H9 (cell line): ENCODE measurements at regions not wholly inside any gene's neighbourhood (a gene's known extent, or its start where the extent isn't known, plus 50 kb on each side); places are given as distances from the start of the nearest gene placed in this dataset.
A peak's percentile ranks its signal among the peaks of the same experiment; 100 is the strongest.

Experiments
- DNase-seq: peaks from one replicate; pipeline ENCODE4 v3.0.0-alpha.2; 2017
- H2AFZ ChIP-seq: one replicate; pipeline ENCODE4 v1.6.1; 2013; ENCODE audit warnings: mild to moderate bottlenecking, low read length, control low read depth, moderate library complexity
- H2AK5ac ChIP-seq: 2 replicates; pipeline ENCODE4 v1.6.1; 2013; ENCODE audit warnings: low read length, control low read depth, mixed read lengths; ENCODE audit not compliant: insufficient read length
- H2BK120ac ChIP-seq: one replicate; pipeline ENCODE4 v1.6.1; 2013; ENCODE audit warnings: low read depth, mild to moderate bottlenecking, low read length, control low read depth, inconsistent platforms; ENCODE audit not compliant: poor library complexity, severe bottlenecking
- H2BK12ac ChIP-seq: 2 replicates; pipeline ENCODE4 v1.6.1; 2013; ENCODE audit warnings: low read length, control low read depth, mixed read lengths, low read depth; ENCODE audit not compliant: insufficient read length
- H2BK15ac ChIP-seq: 2 replicates; pipeline ENCODE4 v1.6.1; 2013; ENCODE audit warnings: low read depth, low read length, control low read depth
- H2BK20ac ChIP-seq: one replicate; pipeline ENCODE4 v1.6.1; 2013; ENCODE audit warnings: low read depth, mild to moderate bottlenecking, low read length, control low read depth, inconsistent platforms; ENCODE audit not compliant: poor library complexity, severe bottlenecking
- H2BK5ac ChIP-seq: 2 replicates; pipeline ENCODE4 v1.6.1; 2013; ENCODE audit warnings: low read length, control low read depth, mixed read lengths; ENCODE audit not compliant: insufficient read length
- H3K14ac ChIP-seq: 2 replicates; pipeline ENCODE4 v1.6.1; 2013; ENCODE audit warnings: low read length, control low read depth; ENCODE audit not compliant: insufficient read depth
- H3K18ac ChIP-seq: 2 replicates; pipeline ENCODE4 v1.6.1; 2013; ENCODE audit warnings: low read depth, mild to moderate bottlenecking, mixed read lengths, low read length, control low read depth; ENCODE audit not compliant: insufficient read length
- H3K23ac ChIP-seq: 2 replicates; pipeline ENCODE4 v1.6.1; 2013; ENCODE audit warnings: low read length, control low read depth, mixed read lengths, low read depth; ENCODE audit not compliant: insufficient read length
- H3K23me2 ChIP-seq: 2 replicates; pipeline ENCODE4 v1.6.1; 2013; ENCODE audit warnings: low read depth, mild to moderate bottlenecking, mixed read lengths, low read length, control low read depth; ENCODE audit not compliant: insufficient read length, poor library complexity, severe bottlenecking
- H3K27ac ChIP-seq: 2 replicates; pipeline ENCODE4 v1.5.1; 2013; ENCODE audit warnings: low read length, control low read depth, mixed read lengths, low read depth; ENCODE audit not compliant: insufficient read length
- H3K27me3 ChIP-seq: 2 replicates; pipeline ENCODE4 v1.6.1; 2013; ENCODE audit warnings: low read length, control low read depth, inconsistent platforms; ENCODE audit not compliant: insufficient read depth
- H3K4ac ChIP-seq: 2 replicates; pipeline ENCODE4 v1.6.1; 2013; ENCODE audit warnings: low read depth, mild to moderate bottlenecking, control low read depth, inconsistent platforms, low read length, moderate library complexity
- H3K4me1 ChIP-seq: 2 replicates; pipeline ENCODE4 v1.6.1; 2013; ENCODE audit warnings: low read length, control low read depth, inconsistent platforms; ENCODE audit not compliant: insufficient read depth
- H3K4me2 ChIP-seq: 2 replicates; pipeline ENCODE4 v1.6.1; 2013; ENCODE audit warnings: low read length, control low read depth, mixed read lengths; ENCODE audit not compliant: insufficient read length, insufficient read depth
- H3K56ac ChIP-seq: 2 replicates; pipeline ENCODE4 v1.6.1; 2013; ENCODE audit warnings: low read depth, mild to moderate bottlenecking, mixed read lengths, low read length, control low read depth; ENCODE audit not compliant: insufficient read length
- H3K79me1 ChIP-seq: 2 replicates; pipeline ENCODE4 v1.6.1; 2013; ENCODE audit warnings: low read depth, mild to moderate bottlenecking, moderate library complexity, low read length, control low read depth, inconsistent platforms; ENCODE audit not compliant: insufficient read depth, poor library complexity, severe bottlenecking
- H3K79me2 ChIP-seq: 2 replicates; pipeline ENCODE4 v1.6.1; 2013; ENCODE audit warnings: low read length, control low read depth, inconsistent platforms; ENCODE audit not compliant: insufficient read depth
- H3K9ac ChIP-seq: 2 replicates; pipeline ENCODE4 v1.6.1; 2013; ENCODE audit warnings: low read length, control low read depth, mixed read lengths; ENCODE audit not compliant: insufficient read length; ENCODE audit errors: extremely low read depth
- H3K9me3 ChIP-seq: one replicate; pipeline ENCODE4 v1.6.1; 2013; ENCODE audit warnings: low read depth, low read length, inconsistent platforms; ENCODE audit not compliant: control insufficient read depth
- H3T11ph ChIP-seq: one replicate; pipeline ENCODE4 v1.6.1; 2013; ENCODE audit warnings: mild to moderate bottlenecking, low read length, control low read depth, inconsistent platforms
- H4K20me1 ChIP-seq: one replicate; pipeline ENCODE4 v1.6.1; 2013; ENCODE audit not compliant: control insufficient read depth, insufficient read length, insufficient read depth
- H4K5ac ChIP-seq: 2 replicates; pipeline ENCODE4 v1.6.1; 2013; ENCODE audit warnings: low read depth, mild to moderate bottlenecking, mixed read lengths, low read length, control low read depth; ENCODE audit not compliant: insufficient read length
- H4K8ac ChIP-seq: replicated peaks from 2 replicates; pipeline ENCODE4 v1.6.1; 2013; ENCODE audit warnings: low read length, control low read depth, mixed read lengths, low read depth; ENCODE audit not compliant: insufficient read length
- H4K91ac ChIP-seq: 2 replicates; pipeline ENCODE4 v1.6.1; 2013; ENCODE audit warnings: low read depth, mild to moderate bottlenecking, moderate library complexity, mixed read lengths, low read length, control low read depth; ENCODE audit not compliant: insufficient read length
- H3K27ac Mint-ChIP-seq, 3 experiments: 2 replicates in 2 of 3; 3 replicates in 1 of 3; pipeline ENCODE4 v1.8.0; 2020 to 2021; ENCODE audit warnings: mixed read lengths in 3 of 3, mild to moderate bottlenecking in 1 of 3, moderate library complexity in 1 of 3
- H3K27me3 Mint-ChIP-seq: 2 replicates; pipeline ENCODE4 v1.8.0; 2021; ENCODE audit warnings: low read depth, mild to moderate bottlenecking, moderate library complexity, mixed read lengths
- H3K36me3 Mint-ChIP-seq, 3 experiments: 2 replicates in 2 of 3; 3 replicates in 1 of 3; pipeline ENCODE4 v1.8.0; 2020 to 2021; ENCODE audit warnings: low read depth in 3 of 3, mixed read lengths in 3 of 3; ENCODE audit not compliant: insufficient read depth in 1 of 3
- H3K4me1 Mint-ChIP-seq, 2 experiments: 2 replicates each; pipeline ENCODE4 v1.8.0; 2020; ENCODE audit warnings: mixed read lengths in 2 of 2
- H3K4me3 Mint-ChIP-seq, 2 experiments: 2 replicates in 1 of 2; 3 replicates in 1 of 2; pipeline ENCODE4 v1.8.0; 2020 to 2021; ENCODE audit warnings: mild to moderate bottlenecking in 2 of 2, mixed read lengths in 2 of 2, moderate library complexity in 1 of 2
- H3K9me3 Mint-ChIP-seq, 2 experiments: 2 replicates in 1 of 2; 3 replicates in 1 of 2; pipeline ENCODE4 v1.8.0; 2020; ENCODE audit warnings: mild to moderate bottlenecking in 2 of 2, mixed read lengths in 2 of 2, moderate library complexity in 1 of 2
- CTCF ChIP-seq: fragments of 200-600 bp; sonication (generic); conservative IDR thresholded peaks from 3 replicates; pipeline ENCODE4 v1.8.0; 2021; ENCODE audit warnings: antibody characterized with exemption, mild to moderate bottlenecking
- WGBS: extraction: QIAGEN DNeasy Blood & Tissue Kit; methylation state at CpG from one replicate; pipeline ENCODE4 v1.1.7; 2013; ENCODE audit warnings: missing lambda C conversion rate, low lambda C conversion rate, mixed read lengths; ENCODE audit not compliant: insufficient read length; ENCODE audit errors: extremely low coverage; 5-methylcytosine and 5-hydroxymethylcytosine counted together

- DNase-seq = no peak
- Mint-ChIP-seq H3K27me3 (no peaks in the 10 kb centered on the region), H3K27ac (peak overlapping the region in 2 of 3 experiments; percentile 36 to 81; a peak in 2 of 7 replicates), H3K9me3 (no peaks in the 10 kb centered on the region), H3K4me3 (no peak overlapping the region), H3K36me3 (peaks cover 0 to 2% (median 0%) of the 10 kb centered on the region in 3 experiments; a peak in 2 of 7 replicates), H3K4me1 (peaks cover 45 to 76% of the 10 kb centered on the region in 2 experiments)
- no peak overlapping the region for H3K4me2 ChIP-seq
- no peak overlapping the region for H2BK15ac ChIP-seq
- H3K9ac ChIP-seq = no peak overlapping the region
- no peak overlapping the region for H4K5ac ChIP-seq
- no peak overlapping the region for H3K56ac ChIP-seq
- no peaks in the 10 kb centered on the region for H3K23me2 ChIP-seq
- H3K79me1 ChIP-seq = no peaks in the 10 kb centered on the region
- H3K4me1 ChIP-seq = peaks cover 19% of the 10 kb centered on the region; the same call in 1 of the 2 replicates
- H2BK120ac ChIP-seq = no peak overlapping the region
- H3K27ac ChIP-seq = no peak overlapping the region
- H3K14ac ChIP-seq = no peak overlapping the region
- no peak overlapping the region for H3T11ph ChIP-seq
- H2AK5ac ChIP-seq = no peak overlapping the region
- no peak overlapping the region for H4K91ac ChIP-seq
- H3K4ac ChIP-seq = no peak overlapping the region
- H3K27me3 ChIP-seq = no peaks in the 10 kb centered on the region
- no peaks in the 10 kb centered on the region; the same call in 1 of the 2 replicates for H3K79me2 ChIP-seq
- H2BK12ac ChIP-seq = no peak overlapping the region
- no peak overlapping the region for H2BK5ac ChIP-seq
- H4K8ac ChIP-seq = no peak overlapping the region
- H2AFZ ChIP-seq = no peak overlapping the region
- no peaks in the 10 kb centered on the region for H3K9me3 ChIP-seq
- no CpG with 5 or more reads among the region's 31 CpGs for whole genome bisulfite sequencing
- no peak overlapping the region for H2BK20ac ChIP-seq
- no peak overlapping the region for H3K23ac ChIP-seq
- H4K20me1 ChIP-seq = peaks cover 5% of the 10 kb centered on the region
- no peak for TF ChIP-seq CTCF
- no peak overlapping the region for H3K18ac ChIP-seq
These were observed 283.1 kb downstream of the SEC14L1 start for GRCh38 chr17:77423589-77424451.
